GM21390 (cell line): ENCODE measurements at regions not wholly inside any gene's neighbourhood (a gene's known extent, or its start where the extent isn't known, plus 50 kb on each side); places are given as distances from the start of the nearest gene placed in this dataset.

Experiments used
- ATAC-seq: cut with Tn5 transposase; IDR thresholded peaks from one replicate; pipeline ENCODE4 v1.9.1; 2021; ENCODE audit not compliant: unreplicated experiment

- ATAC-seq: no peak
Measured at GRCh38 chr11:93959663-93960062, 61.5 kb upstream of the HEPHL1 start.

GRCh38 chr11:93963072-93963471 is 58.1 kb upstream of the HEPHL1 start:
- ATAC-seq: no peak

GRCh38 chr11:93967258-93967657 is 53.9 kb upstream of the HEPHL1 start:
- ATAC-seq: no peak

GRCh38 chr11:93967944-93968343 is 53.2 kb upstream of the HEPHL1 start:
- no peak for ATAC-seq

GRCh38 chr11:93969925-93970922 is 50.9 kb upstream of the HEPHL1 start:
- ATAC-seq: no peak
